ENCODE measurements at regions not wholly inside any gene's neighbourhood (a gene's known extent, or its start where the extent isn't known, plus 50 kb on each side); places are given as distances from the start of the nearest gene placed in this dataset.

GRCh38 chr6:148652205-148652604 lies 94.6 kb upstream of the UST start:
- ChIA-PET POLR2A (no interaction called here), CTCF (no interaction called here)
- Histone ChIP-seq H4K20me1 (ENCODE audit: insufficient read depth) (no peaks in the 10 kb centered on the region), H3K9me2 (no peaks in the 10 kb centered on the region), H3K9me3 (peaks cover 5% of the 10 kb centered on the region), H3K4me1 (ENCODE audit: control insufficient read depth in 1 of 2, insufficient read depth in 2 of 2, low read depth in 1 of 2, low read length in 1 of 2) (no peaks in the 10 kb centered on the region), H3K4me3 (ENCODE audit: low read depth in 2 of 2, low read length in 1 of 2) (no peak overlapping the region), H3K4me2 (no peak overlapping the region), H2AFZ (ENCODE audit: low read depth) (no peak overlapping the region), H3K27me3 (ENCODE audit: insufficient read depth) (no peaks in the 10 kb centered on the region), H3F3A (replicated peaks; ENCODE audit: insufficient read depth) (no peaks in the 10 kb centered on the region), H3K9ac (no peak overlapping the region), H3K27ac (ENCODE audit: low read depth in 2 of 2, low read length in 1 of 2) (no peak overlapping the region), H3K79me2 (ENCODE audit: insufficient read depth) (no peaks in the 10 kb centered on the region), H3K36me3 (replicated peaks in 1 of 2; ENCODE audit: control insufficient read depth in 1 of 2, insufficient read depth in 2 of 2, low read length in 1 of 2) (no peaks in the 10 kb centered on the region)
- no peak for DNase-seq
- TF ChIP-seq JUND (IDR thresholded peaks at IDR 0.05) (no peak), RAD21 (IDR thresholded peaks at IDR 0.05; ENCODE audit: low read length) (no peak), USF2 (IDR thresholded peaks at IDR 0.05; ENCODE audit: borderline replicate concordance, low read depth, low read length) (no peak), TEAD4 (IDR thresholded peaks at IDR 0.05; ENCODE audit: borderline replicate concordance, insufficient read depth) (no peak), SMC3 (IDR thresholded peaks at IDR 0.05; ENCODE audit: low read depth, low read length) (no peak), ZBTB33 (IDR thresholded peaks at IDR 0.05; ENCODE audit: borderline replicate concordance, low read depth) (no peak), MXI1 (IDR thresholded peaks at IDR 0.05; ENCODE audit: low read depth, low read length) (no peak), FOSL2 (IDR thresholded peaks at IDR 0.05; ENCODE audit: borderline replicate concordance, low read depth) (no peak), CTCF (IDR thresholded peaks at IDR 0.05) (no peak), TAF1 (IDR thresholded peaks at IDR 0.05; ENCODE audit: borderline replicate concordance, low read depth, low read length) (no peak), IRF3 (IDR thresholded peaks at IDR 0.05; ENCODE audit: low read depth, low read length) (no peak), MAX (IDR thresholded peaks at IDR 0.05; ENCODE audit: low read depth) (no peak), REST (IDR thresholded peaks at IDR 0.05; ENCODE audit: low read depth, low read length) (no peak), RCOR1 (IDR thresholded peaks at IDR 0.05; ENCODE audit: low read length) (no peak), POLR2AphosphoS5 (IDR thresholded peaks at IDR 0.05; ENCODE audit: low read depth, low read length) (no peak), ELF1 (IDR thresholded peaks at IDR 0.05) (no peak), FOXM1 (IDR thresholded peaks at IDR 0.05; ENCODE audit: low read depth) (no peak), NRF1 (IDR thresholded peaks at IDR 0.05; ENCODE audit: low read depth, low read length) (no peak)
